Type B pancreatic cell (in vitro differentiated cells): ENCODE measurements at regions not wholly inside any gene's neighbourhood (a gene's known extent, or its start where the extent isn't known, plus 50 kb on each side); places are given as distances from the start of the nearest gene placed in this dataset.

ENCODE experiments used
- DNase-seq: peaks from one replicate; pipeline ENCODE4 v3.0.0; 2021; ENCODE audit warnings: mixed read lengths; ENCODE audit not compliant: unreplicated experiment; ENCODE audit errors: extremely low spot score
- H3K27ac Mint-ChIP-seq: 2 replicates; pipeline ENCODE4 v1.8.0; 2021; ENCODE audit warnings: mild to moderate bottlenecking, mixed read lengths
- H3K27me3 Mint-ChIP-seq: 2 replicates; pipeline ENCODE4 v1.8.0; 2021; ENCODE audit warnings: mixed read lengths
- H3K36me3 Mint-ChIP-seq: 2 replicates; pipeline ENCODE4 v1.8.0; 2021; ENCODE audit warnings: mixed read lengths
- H3K4me1 Mint-ChIP-seq: one replicate; pipeline ENCODE4 v1.8.0; 2021; ENCODE audit warnings: mixed read lengths; ENCODE audit not compliant: unreplicated experiment
- H3K4me3 Mint-ChIP-seq: 2 replicates; pipeline ENCODE4 v1.8.0; 2021; ENCODE audit warnings: mild to moderate bottlenecking, mixed read lengths
- H3K9me3 Mint-ChIP-seq: 2 replicates; pipeline ENCODE4 v1.8.0; 2021; ENCODE audit warnings: mixed read lengths
- CTCF ChIP-seq: fragments of 200-600 bp; sonication (generic); conservative IDR thresholded peaks from 2 replicates; pipeline ENCODE4 v1.5.0; 2021; ENCODE audit warnings: antibody characterized with exemption, mild to moderate bottlenecking

DNA sequence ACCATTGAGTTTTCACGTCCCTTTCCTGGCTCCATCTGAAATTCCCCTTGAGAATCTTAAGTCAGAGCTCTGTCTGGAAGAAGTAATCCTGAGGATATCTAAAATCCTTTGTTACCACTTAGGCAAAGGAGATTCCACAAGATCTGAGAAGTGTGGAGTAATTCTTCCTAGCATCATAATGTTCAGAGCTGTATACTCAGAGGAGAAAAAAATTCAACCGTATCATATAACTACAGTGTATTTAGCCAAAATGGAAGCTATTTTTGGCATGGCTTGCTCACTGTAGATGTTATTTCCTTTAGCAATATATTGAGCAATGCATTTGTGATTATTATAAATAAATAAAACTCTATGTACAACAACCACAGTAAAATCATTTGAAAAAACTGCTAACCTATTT lies 1858.4 kb downstream of the EFNA5 start:
- TF ChIP-seq CTCF: no peak
- Mint-ChIP-seq H3K4me3 (no peak overlapping the region), H3K27ac (no peak overlapping the region), H3K9me3 (no peaks in the 10 kb centered on the region), H3K36me3 (no peaks in the 10 kb centered on the region), H3K27me3 (no peaks in the 10 kb centered on the region), H3K4me1 (no peaks in the 10 kb centered on the region)
- no peak for DNase-seq

- Mint-ChIP-seq H3K36me3 (peaks cover 6% of the 10 kb centered on the region), H3K27me3 (no peaks in the 10 kb centered on the region), H3K4me3 (no peak overlapping the region), H3K27ac (no peak overlapping the region), H3K4me1 (peaks cover 6% of the 10 kb centered on the region), H3K9me3 (peaks cover 8% of the 10 kb centered on the region)
- DNase-seq: no peak
- no peak for TF ChIP-seq CTCF
Measured at GRCh38 chr5:105807951-105808350, 1862.8 kb downstream of the EFNA5 start.

GRCh38 chr5:105807290-105807689 lies 1863.4 kb downstream of the EFNA5 start:
- H3K9me3 Mint-ChIP-seq: peaks cover 8% of the 10 kb centered on the region
- H3K36me3 Mint-ChIP-seq: peaks cover 6% of the 10 kb centered on the region
- H3K4me1 Mint-ChIP-seq: peaks cover 6% of the 10 kb centered on the region
- no peak overlapping the region for H3K27ac Mint-ChIP-seq
- TF ChIP-seq CTCF: no peak
- H3K4me3 Mint-ChIP-seq: no peak overlapping the region
- no peaks in the 10 kb centered on the region for H3K27me3 Mint-ChIP-seq
- DNase-seq: no peak

GRCh38 chr5:105806596-105806995 lies 1864.1 kb downstream of the EFNA5 start:
- H3K9me3 Mint-ChIP-seq: peaks cover 14% of the 10 kb centered on the region
- TF ChIP-seq CTCF: no peak
- H3K27me3 Mint-ChIP-seq: no peaks in the 10 kb centered on the region
- no peak overlapping the region for H3K4me3 Mint-ChIP-seq
- peaks cover 6% of the 10 kb centered on the region for H3K36me3 Mint-ChIP-seq
- no peak overlapping the region for H3K27ac Mint-ChIP-seq
- no peak for DNase-seq
- peaks cover 6% of the 10 kb centered on the region for H3K4me1 Mint-ChIP-seq

DNA sequence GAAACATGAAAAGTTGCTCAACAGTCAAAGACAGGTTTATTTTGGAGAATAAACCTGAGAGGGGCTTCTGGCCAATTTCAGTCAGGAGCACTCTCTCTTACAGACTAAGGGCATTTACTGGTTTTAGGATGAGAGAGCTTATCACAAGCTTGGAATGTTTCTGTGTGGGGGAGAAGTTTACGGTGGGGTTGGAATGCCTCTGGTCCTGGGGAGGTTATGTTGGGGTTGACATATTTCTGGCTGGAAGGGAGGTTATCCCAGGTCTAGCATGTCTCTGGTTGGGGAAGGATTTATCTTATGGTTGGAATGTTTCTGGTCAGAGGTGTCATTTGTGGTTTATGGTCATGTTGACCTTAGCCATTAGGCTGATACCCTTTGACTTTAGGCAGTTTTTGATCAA lies 1867.3 kb downstream of the EFNA5 start:
- peaks cover 15% of the 10 kb centered on the region for H3K9me3 Mint-ChIP-seq
- H3K36me3 Mint-ChIP-seq: peaks cover 6% of the 10 kb centered on the region
- no peak overlapping the region for H3K27ac Mint-ChIP-seq
- DNase-seq: no peak
- no peaks in the 10 kb centered on the region for H3K27me3 Mint-ChIP-seq
- no peak for TF ChIP-seq CTCF
- H3K4me3 Mint-ChIP-seq: no peak overlapping the region
- H3K4me1 Mint-ChIP-seq: peaks cover 6% of the 10 kb centered on the region

DNA sequence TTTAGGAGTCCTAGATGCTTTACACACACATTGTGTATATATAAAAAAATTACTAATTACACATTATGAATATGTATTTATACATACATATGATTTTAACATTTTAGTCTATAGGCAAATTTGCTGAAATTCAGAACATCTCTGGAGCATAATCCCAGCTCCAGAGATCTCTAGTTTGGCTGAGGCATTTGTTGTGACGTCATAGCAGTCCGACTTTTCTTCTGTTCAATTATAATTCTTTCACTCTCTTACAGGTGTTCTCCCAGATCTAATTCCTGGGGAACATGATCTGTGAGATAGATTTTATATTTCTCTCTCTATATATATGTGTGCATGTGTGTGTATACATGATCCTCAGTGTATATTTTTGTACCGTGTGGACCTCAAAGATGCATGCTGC lies 1876.2 kb downstream of the EFNA5 start:
- Mint-ChIP-seq H3K36me3 (no peaks in the 10 kb centered on the region), H3K27ac (no peak overlapping the region), H3K9me3 (no peaks in the 10 kb centered on the region), H3K4me1 (no peaks in the 10 kb centered on the region), H3K4me3 (no peak overlapping the region), H3K27me3 (no peaks in the 10 kb centered on the region)
- DNase-seq: no peak
- TF ChIP-seq CTCF: no peak
